ENCODE measurements at regions not wholly inside any gene's neighbourhood (a gene's known extent, or its start where the extent isn't known, plus 50 kb on each side); places are given as distances from the start of the nearest gene placed in this dataset.

DNA sequence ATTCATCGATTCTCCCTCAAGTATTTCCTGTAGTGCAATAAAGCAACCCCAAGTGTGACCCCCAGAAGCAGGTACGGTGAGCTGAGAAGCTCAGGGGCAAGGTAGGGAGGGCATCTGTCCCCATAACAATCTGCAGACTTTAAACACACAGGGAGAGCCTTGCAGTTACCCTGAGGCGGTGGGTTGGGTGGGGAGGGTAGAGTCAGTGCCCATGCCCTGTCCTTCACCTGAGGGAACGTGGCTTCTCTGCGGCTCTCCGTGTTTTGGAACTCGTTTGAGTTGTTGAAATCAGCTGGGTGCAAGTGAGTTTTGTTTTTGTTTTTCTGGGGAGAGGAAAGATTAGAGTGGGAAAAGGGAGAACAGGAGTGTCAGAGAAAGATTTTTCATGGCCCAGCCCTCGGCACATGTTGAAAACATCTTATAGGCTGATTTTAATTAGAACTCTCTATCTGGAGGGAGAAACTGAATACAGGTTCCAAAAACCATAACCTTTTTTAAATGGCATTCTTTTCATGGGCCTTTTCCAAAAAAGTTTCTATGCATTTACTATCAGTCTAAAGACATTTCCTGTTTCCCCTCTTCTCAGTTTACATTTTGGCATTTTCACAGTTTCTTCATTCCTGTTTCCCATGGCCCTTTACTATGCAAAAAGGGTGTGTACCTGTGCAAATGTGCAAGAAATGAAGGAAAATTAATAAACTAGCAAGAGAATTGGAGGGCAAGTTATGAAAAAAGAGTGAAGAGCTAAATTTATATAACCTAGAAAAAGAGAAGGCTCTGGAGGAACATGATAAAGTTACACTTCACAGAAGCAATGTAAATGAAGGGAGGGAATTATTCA, 266.5 kb upstream of the VLDLR start:
- POLR2A ChIA-PET, result no interaction called here
- H3K9me3 Mint-ChIP-seq, result no peaks in the 10 kb centered on the region

DNA sequence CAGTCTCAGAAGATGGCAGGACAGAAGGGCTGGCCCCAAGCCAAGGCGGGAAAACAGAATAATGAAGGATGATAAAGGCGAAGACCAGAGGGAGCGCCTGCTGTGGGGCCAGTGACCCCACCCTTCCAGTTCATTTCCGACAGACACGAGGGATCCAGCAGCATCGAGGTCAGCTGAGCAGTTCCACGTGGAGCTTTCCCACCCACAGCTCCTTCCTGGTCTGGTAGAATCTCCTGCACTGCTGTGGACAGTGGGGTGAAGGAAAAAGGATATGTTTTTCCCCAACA, 265.9 kb upstream of the VLDLR start:
- no peaks in the 10 kb centered on the region for H3K9me3 Mint-ChIP-seq
- Histone ChIP-seq H3K27ac (ENCODE audit: low read depth, low read length) (no peak overlapping the region), H3K27me3 (ENCODE audit: insufficient read depth, low read length, poor library complexity, severe bottlenecking) (no peaks in the 10 kb centered on the region), H3K36me3 (ENCODE audit: insufficient read depth, low read length) (no peaks in the 10 kb centered on the region), H3K9me3 (ENCODE audit: low read length) (no peaks in the 10 kb centered on the region), H3K4me3 (ENCODE audit: low read length) (no peak overlapping the region), H3K4me1 (ENCODE audit: insufficient read depth, low read length) (no peaks in the 10 kb centered on the region)
- no peaks in the 10 kb centered on the region for H3K36me3 Mint-ChIP-seq
- POLR2A ChIA-PET, result no interaction called here
- DNase-seq, result no peak
- CTCF ChIA-PET, result no interaction called here
- H3K4me1 Mint-ChIP-seq, result no peaks in the 10 kb centered on the region
- peaks cover 1 to 26% of the 10 kb centered on the region in 2 donors for H3K27me3 Mint-ChIP-seq
- no peak overlapping the region for H3K4me3 Mint-ChIP-seq
- H3K27ac Mint-ChIP-seq, result no peak overlapping the region

More for the DNA sequence above, 266.5 kb upstream of the VLDLR start:
- Histone ChIP-seq H3K9me3 (ENCODE audit: low read length) (no peaks in the 10 kb centered on the region), H3K36me3 (ENCODE audit: insufficient read depth, low read length) (no peaks in the 10 kb centered on the region), H3K4me1 (ENCODE audit: insufficient read depth, low read length) (no peaks in the 10 kb centered on the region), H3K27me3 (ENCODE audit: insufficient read depth, low read length, poor library complexity, severe bottlenecking) (no peaks in the 10 kb centered on the region), H3K4me3 (ENCODE audit: low read length) (no peak overlapping the region), H3K27ac (ENCODE audit: low read depth, low read length) (no peak overlapping the region)
- CTCF ChIA-PET, result no interaction called here
- Mint-ChIP-seq H3K4me3 (no peak overlapping the region), H3K27ac (no peak overlapping the region), H3K4me1 (no peaks in the 10 kb centered on the region), H3K27me3 (peaks cover 1 to 22% of the 10 kb centered on the region in 2 donors), H3K36me3 (no peaks in the 10 kb centered on the region)
- DNase-seq, result no peak

DNA sequence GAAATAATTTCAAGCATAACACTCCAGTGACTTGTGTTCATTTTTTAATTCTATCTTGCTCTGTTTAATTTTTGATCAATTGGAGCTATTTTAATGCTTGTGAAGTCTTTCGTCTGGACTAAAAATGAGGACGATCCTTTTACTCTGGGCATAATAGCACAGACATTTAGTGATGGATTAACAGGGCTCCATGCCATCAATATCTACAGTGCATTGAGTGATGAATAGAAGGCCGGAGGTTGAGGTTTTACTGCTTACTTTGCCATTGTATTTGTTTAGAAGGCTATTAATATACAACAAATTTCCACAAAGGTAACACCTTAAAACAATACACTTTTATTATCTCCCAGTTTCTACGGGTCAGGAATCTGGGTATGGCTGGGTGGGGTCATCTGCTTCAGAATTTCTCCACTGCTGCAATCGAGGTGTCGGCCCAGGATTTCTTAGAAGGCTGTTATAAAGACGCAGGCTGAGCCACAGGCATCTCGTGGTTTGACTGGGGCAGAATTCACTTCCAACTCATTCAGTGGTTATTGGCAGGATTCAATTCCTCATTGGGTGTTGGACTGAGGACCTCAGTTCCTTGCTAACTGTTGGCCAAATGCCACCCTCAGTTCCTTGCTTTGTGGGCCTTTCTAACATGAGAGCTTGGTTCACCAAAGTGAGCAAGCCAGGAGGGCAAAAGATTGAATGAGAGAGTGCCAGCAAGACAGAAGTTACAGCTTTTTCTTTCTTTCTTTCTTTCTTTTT, 265.4 kb upstream of the VLDLR start:
- CTCF ChIA-PET, result no interaction called here
- H3K27ac Mint-ChIP-seq, result no peak overlapping the region

GRCh38 chr9:2359891-2360471, 261.6 kb upstream of the VLDLR start:
- Histone ChIP-seq H3K9me3 (ENCODE audit: low read length) (no peaks in the 10 kb centered on the region), H3K27me3 (ENCODE audit: insufficient read depth, low read length, poor library complexity, severe bottlenecking) (no peaks in the 10 kb centered on the region), H3K4me3 (ENCODE audit: low read length) (no peak overlapping the region), H3K27ac (ENCODE audit: low read depth, low read length) (no peak overlapping the region), H3K4me1 (ENCODE audit: insufficient read depth, low read length) (no peaks in the 10 kb centered on the region), H3K36me3 (ENCODE audit: insufficient read depth, low read length) (no peaks in the 10 kb centered on the region)
- ChIA-PET POLR2A (no interaction called here), CTCF (no interaction called here)
- Mint-ChIP-seq H3K4me3 (no peak overlapping the region), H3K27ac (no peak overlapping the region), H3K27me3 (peaks cover 3 to 30% of the 10 kb centered on the region in 2 donors), H3K36me3 (no peaks in the 10 kb centered on the region), H3K9me3 (no peaks in the 10 kb centered on the region), H3K4me1 (no peaks in the 10 kb centered on the region)
- DNase-seq, result no peak

More for the DNA sequence above, 265.4 kb upstream of the VLDLR start:
- Mint-ChIP-seq H3K27me3 (peaks cover 1 to 26% of the 10 kb centered on the region in 2 donors), H3K4me1 (no peaks in the 10 kb centered on the region), H3K36me3 (no peaks in the 10 kb centered on the region), H3K4me3 (no peak overlapping the region), H3K9me3 (no peaks in the 10 kb centered on the region)
- no peak for DNase-seq
- no peaks in the 10 kb centered on the region for H3K4me1 ChIP-seq (ENCODE audit: insufficient read depth, low read length)
- no peaks in the 10 kb centered on the region for H3K27me3 ChIP-seq (ENCODE audit: insufficient read depth, low read length, poor library complexity, severe bottlenecking)
- no peak overlapping the region for H3K4me3 ChIP-seq (ENCODE audit: low read length)
- H3K27ac ChIP-seq (ENCODE audit: low read depth, low read length), result no peak overlapping the region
- POLR2A ChIA-PET, result no interaction called here
- H3K36me3 ChIP-seq (ENCODE audit: insufficient read depth, low read length), result no peaks in the 10 kb centered on the region
- no peaks in the 10 kb centered on the region for H3K9me3 ChIP-seq (ENCODE audit: low read length)

DNA sequence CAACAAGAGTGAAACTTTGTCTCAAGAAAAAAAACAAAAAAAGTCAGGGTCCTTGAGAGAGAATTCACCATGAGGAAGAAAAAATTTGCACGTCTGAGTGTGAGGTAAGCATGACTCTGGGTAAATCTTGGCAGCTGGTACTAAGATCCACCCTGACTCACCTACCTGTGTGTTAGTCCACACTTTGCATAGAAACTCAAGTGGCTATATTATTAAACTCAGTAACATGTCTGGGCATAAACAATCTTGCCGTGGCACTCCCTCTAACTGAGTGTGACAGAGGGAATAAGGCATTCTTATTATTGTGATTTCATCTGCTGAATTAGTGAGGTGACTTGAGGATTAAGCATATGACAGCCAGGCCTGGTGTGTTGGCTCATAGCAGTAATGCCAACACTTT, 259.4 kb upstream of the VLDLR start:
- H3K4me1 Mint-ChIP-seq, result no peaks in the 10 kb centered on the region
- Histone ChIP-seq H3K36me3 (ENCODE audit: insufficient read depth, low read length) (no peaks in the 10 kb centered on the region), H3K4me1 (ENCODE audit: insufficient read depth, low read length) (no peaks in the 10 kb centered on the region), H3K27ac (ENCODE audit: low read depth, low read length) (no peak overlapping the region), H3K9me3 (ENCODE audit: low read length) (no peaks in the 10 kb centered on the region), H3K27me3 (ENCODE audit: insufficient read depth, low read length, poor library complexity, severe bottlenecking) (no peaks in the 10 kb centered on the region), H3K4me3 (ENCODE audit: low read length) (no peak overlapping the region)
- no peak overlapping the region for H3K27ac Mint-ChIP-seq
- no peak overlapping the region for H3K4me3 Mint-ChIP-seq
- H3K27me3 Mint-ChIP-seq, result peaks cover 3 to 26% of the 10 kb centered on the region in 2 donors
- no peaks in the 10 kb centered on the region for H3K9me3 Mint-ChIP-seq
- no peak for DNase-seq
- ChIA-PET CTCF (no interaction called here), POLR2A (no interaction called here)
- H3K36me3 Mint-ChIP-seq, result no peaks in the 10 kb centered on the region

DNA sequence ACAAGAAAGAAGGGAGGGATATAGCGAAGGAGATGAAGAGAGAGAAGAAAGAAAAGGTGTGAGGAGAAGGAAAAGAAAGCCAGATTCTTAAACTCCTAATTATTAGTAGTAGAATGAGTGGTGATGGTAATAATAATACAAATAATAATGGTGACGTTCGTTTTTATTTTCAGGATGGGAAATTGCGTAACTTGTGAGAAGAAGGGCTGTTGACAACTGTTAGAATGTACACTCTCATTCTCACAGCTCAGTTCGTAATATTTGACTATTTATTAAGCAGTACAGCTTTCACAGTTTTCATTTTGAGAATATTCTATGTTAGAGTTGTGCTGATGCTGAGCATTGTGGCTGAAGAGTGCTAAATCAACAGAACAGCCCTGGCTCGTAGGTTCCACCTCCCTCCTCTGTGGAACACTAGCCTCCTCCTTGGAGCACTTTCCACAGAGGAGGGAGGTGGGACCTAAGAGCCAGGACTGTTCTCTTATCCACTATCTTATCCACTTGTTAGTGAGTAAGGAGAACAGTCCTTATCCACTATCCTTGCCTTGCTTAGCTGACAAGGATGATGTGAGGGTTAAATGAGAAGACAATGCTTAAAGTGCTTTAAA, 258.3 kb upstream of the VLDLR start:
- Histone ChIP-seq H3K27ac (ENCODE audit: low read depth, low read length) (no peak overlapping the region), H3K4me3 (ENCODE audit: low read length) (no peak overlapping the region), H3K36me3 (ENCODE audit: insufficient read depth, low read length) (no peaks in the 10 kb centered on the region), H3K9me3 (ENCODE audit: low read length) (no peaks in the 10 kb centered on the region), H3K4me1 (ENCODE audit: insufficient read depth, low read length) (no peaks in the 10 kb centered on the region), H3K27me3 (ENCODE audit: insufficient read depth, low read length, poor library complexity, severe bottlenecking) (no peaks in the 10 kb centered on the region)
- POLR2A ChIA-PET, result no interaction called here
- Mint-ChIP-seq H3K27me3 (peaks cover 2 to 20% of the 10 kb centered on the region in 2 donors), H3K4me1 (no peaks in the 10 kb centered on the region), H3K4me3 (no peak overlapping the region), H3K9me3 (no peaks in the 10 kb centered on the region), H3K36me3 (no peaks in the 10 kb centered on the region), H3K27ac (no peak overlapping the region)
- CTCF ChIA-PET, result no interaction called here
- no peak for DNase-seq

- ChIA-PET CTCF (no interaction called here), POLR2A (no interaction called here)
- no peaks in the 10 kb centered on the region for H3K9me3 Mint-ChIP-seq
- no peaks in the 10 kb centered on the region for H3K36me3 ChIP-seq (ENCODE audit: insufficient read depth, low read length)
- H3K27ac Mint-ChIP-seq, result no peak overlapping the region
- no peak overlapping the region for H3K4me3 ChIP-seq (ENCODE audit: low read length)
- H3K27ac ChIP-seq (ENCODE audit: low read depth, low read length), result no peak overlapping the region
- H3K9me3 ChIP-seq (ENCODE audit: low read length), result no peaks in the 10 kb centered on the region
- peaks cover 2 to 20% of the 10 kb centered on the region in 2 donors for H3K27me3 Mint-ChIP-seq
- no peak for DNase-seq
- no peak overlapping the region for H3K4me3 Mint-ChIP-seq
- no peaks in the 10 kb centered on the region for H3K4me1 ChIP-seq (ENCODE audit: insufficient read depth, low read length)
- H3K36me3 Mint-ChIP-seq, result no peaks in the 10 kb centered on the region
- no peaks in the 10 kb centered on the region for H3K4me1 Mint-ChIP-seq
- no peaks in the 10 kb centered on the region for H3K27me3 ChIP-seq (ENCODE audit: insufficient read depth, low read length, poor library complexity, severe bottlenecking)
Observed at GRCh38 chr9:2363781-2364180, 257.8 kb upstream of the VLDLR start.

DNA sequence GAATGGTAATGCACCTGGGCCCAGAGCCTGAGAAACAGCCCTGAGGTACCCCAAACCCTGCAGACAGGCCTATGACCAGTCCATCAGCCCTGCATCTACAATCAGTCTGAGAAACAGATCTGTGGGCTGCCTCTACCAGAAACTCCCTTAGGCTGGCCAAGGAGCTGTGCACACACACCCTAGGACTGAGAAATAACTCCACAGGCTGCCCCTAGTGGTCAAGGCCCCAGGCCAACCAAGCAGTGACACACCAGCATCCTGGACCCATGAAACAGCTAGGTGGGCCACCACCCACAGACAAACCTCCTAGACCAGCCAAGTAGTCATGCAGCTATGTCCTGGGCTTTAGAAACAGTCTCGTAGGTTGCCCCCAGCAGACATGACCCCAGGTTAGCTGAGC, 253.6 kb upstream of the VLDLR start:
- no peak for DNase-seq
- no peaks in the 10 kb centered on the region for H3K4me1 ChIP-seq (ENCODE audit: insufficient read depth, low read length)
- no peak overlapping the region for H3K27ac ChIP-seq (ENCODE audit: low read depth, low read length)
- ChIA-PET POLR2A (no interaction called here), CTCF (no interaction called here)
- Mint-ChIP-seq H3K9me3 (no peaks in the 10 kb centered on the region), H3K4me3 (no peak overlapping the region), H3K27me3 (peaks cover 0 to 7% of the 10 kb centered on the region in 2 donors), H3K27ac (no peak overlapping the region), H3K4me1 (no peaks in the 10 kb centered on the region), H3K36me3 (no peaks in the 10 kb centered on the region)
- no peaks in the 10 kb centered on the region for H3K27me3 ChIP-seq (ENCODE audit: insufficient read depth, low read length, poor library complexity, severe bottlenecking)
- H3K36me3 ChIP-seq (ENCODE audit: insufficient read depth, low read length), result no peaks in the 10 kb centered on the region
- H3K9me3 ChIP-seq (ENCODE audit: low read length), result no peaks in the 10 kb centered on the region
- H3K4me3 ChIP-seq (ENCODE audit: low read length), result no peak overlapping the region

All from CD8-positive, alpha-beta memory T cell (primary cell).